SH-SY5Y (cell line): ENCODE measurements at regions not wholly inside any gene's neighbourhood (a gene's known extent, or its start where the extent isn't known, plus 50 kb on each side); places are given as distances from the start of the nearest gene placed in this dataset.

ENCODE experiments used
- GATA2 ChIP-seq: IDR thresholded peaks from 2 replicates; pipeline ENCODE4 v1.6.1; 2011; ENCODE audit warnings: mild to moderate bottlenecking, low read depth, low read length
- GATA3 ChIP-seq: IDR thresholded peaks from 2 replicates; pipeline ENCODE4 v1.6.1; 2011; ENCODE audit warnings: low read depth, mild to moderate bottlenecking, low read length, moderate library complexity

- no peak for TF ChIP-seq GATA2
- TF ChIP-seq GATA3: no peak
These were observed 365.6 kb downstream of the SV2B start for GRCh38 chr15:91465696-91466095.
